GM12878 (cell line): ENCODE measurements at regions not wholly inside any gene's neighbourhood (a gene's known extent, or its start where the extent isn't known, plus 50 kb on each side); places are given as distances from the start of the nearest gene placed in this dataset.
A peak's percentile ranks its signal among the peaks of the same experiment; 100 is the strongest.

Experiments
- ATAC-seq: fragments of 200-7000 bp; cut with Tn5 transposase; 3 replicates; pipeline ENCODE4 v1.9.1; 2020; ENCODE audit warnings: mild to moderate bottlenecking, moderate library complexity
- BruUV-seq: library from RNA; stranded (reverse); fragments of 400-500 nt; replicated peaks from 2 replicates; lab custom pipeline; 2021; lab: Mats Ljungman, UMichigan
- CTCF ChIA-PET: fragments of 300-600 bp; sonication (Branson Sonifier 250); formaldehyde crosslinking; extraction: SDS; loops from one replicate; lab custom pipeline; 2021; ENCODE audit warnings: inconsistent platforms; lab: Yijun Ruan, JAX
- POLR2A ChIA-PET: fragments of 350-600 bp; formaldehyde crosslinking; extraction: SDS; loops from one replicate; lab custom pipeline; 2021; ENCODE audit warnings: inconsistent platforms; lab: Charles Lee
- RAD21 ChIA-PET: fragments of 300-600 bp; sonication (Branson Sonifier 250); formaldehyde crosslinking; loops from one replicate; lab custom pipeline; 2023; ENCODE audit warnings: antibody characterized with exemption; ENCODE audit not compliant: unreplicated experiment; lab: Charles Lee
- SMC1A ChIA-PET: fragments of 300-600 bp; sonication (Branson Sonifier 250); formaldehyde crosslinking; loops from one replicate; lab custom pipeline; 2023; ENCODE audit not compliant: unreplicated experiment, uncharacterized antibody; lab: Charles Lee
- DNase-seq: peaks from one replicate; pipeline ENCODE4 v3.0.0-alpha.2; 2011; ENCODE audit warnings: low read depth, low spot score
- FAIRE-seq: peaks from 3 replicates; lab custom pipeline; 2011; peaks lifted over from hg19 to GRCh38; lab: Jason Lieb, UNC
- H2AFZ ChIP-seq: 2 replicates; pipeline ENCODE4 v1.6.0; 2011; ENCODE audit warnings: low read depth, low read length, control low read depth; ENCODE audit not compliant: control insufficient read depth
- H3K27ac ChIP-seq: 2 replicates; pipeline ENCODE4 v1.5.1; 2011; ENCODE audit warnings: control low read depth; ENCODE audit not compliant: control insufficient read depth, insufficient read depth
- H3K27me3 ChIP-seq, 2 experiments: replicated peaks in 1 of 2; 2 replicates each; pipeline versions ENCODE4 v1.6.0 to v1.6.1; 2011; ENCODE audit warnings: low read length in 1 of 2; ENCODE audit not compliant: control insufficient read depth in 2 of 2, insufficient read depth in 2 of 2
- H3K36me3 ChIP-seq, 2 experiments: 2 replicates each; pipeline ENCODE4 v1.5.1; 2011; ENCODE audit warnings: low read length in 1 of 2; ENCODE audit not compliant: control insufficient read depth in 2 of 2, insufficient read depth in 2 of 2
- H3K4me1 ChIP-seq: 2 replicates; pipeline ENCODE4 v1.6.1; 2011; ENCODE audit warnings: mild to moderate bottlenecking, low read length, moderate library complexity, mixed read lengths; ENCODE audit not compliant: control insufficient read depth, insufficient read depth
- H3K4me2 ChIP-seq: 2 replicates; pipeline ENCODE4 v1.6.0; 2011; ENCODE audit warnings: control low read depth; ENCODE audit not compliant: control insufficient read depth, insufficient read depth
- H3K4me3 ChIP-seq: fragments of 200-600 bp; sonication (generic); 2 replicates; pipeline ENCODE4 v1.5.1; 2016
- H3K79me2 ChIP-seq: 2 replicates; pipeline ENCODE4 v1.6.0; 2011; ENCODE audit warnings: low read length; ENCODE audit not compliant: control insufficient read depth, insufficient read depth
- H3K9ac ChIP-seq: 2 replicates; pipeline ENCODE4 v1.8.0; 2011; ENCODE audit warnings: low read length, control low read depth, mixed read lengths; ENCODE audit not compliant: control insufficient read depth, insufficient read depth
- H3K9me3 ChIP-seq: replicated peaks from 3 replicates; pipeline ENCODE4 v1.5.1; 2011; ENCODE audit warnings: mild to moderate bottlenecking, low read length; ENCODE audit not compliant: control insufficient read depth, insufficient read depth
- H4K20me1 ChIP-seq: 2 replicates; pipeline ENCODE4 v1.6.0; 2011; ENCODE audit not compliant: control insufficient read depth, insufficient read depth
- CEBPZ ChIP-seq: fragments of 150-350 bp; IDR thresholded peaks from 2 replicates; pipeline ENCODE4 v1.6.1; 2016; ENCODE audit warnings: low read depth, low read length
- CHD1 ChIP-seq: IDR thresholded peaks from 2 replicates; pipeline ENCODE4 v1.6.1; 2012; ENCODE audit warnings: low read depth, low read length, improper control_type of control experiment
- HDGF ChIP-seq: fragments of 450-650 bp; IDR thresholded peaks from 2 replicates; pipeline ENCODE4 v1.6.1; 2016; ENCODE audit warnings: antibody characterized with exemption
- IRF5 ChIP-seq: fragments of 450-650 bp; IDR thresholded peaks from 2 replicates; pipeline ENCODE4 v1.6.1; 2017; ENCODE audit warnings: borderline replicate concordance
- MEF2A ChIP-seq: IDR thresholded peaks from 2 replicates; pipeline ENCODE4 v1.6.1; 2011; ENCODE audit warnings: low read depth, mild to moderate bottlenecking, low read length, moderate library complexity; ENCODE audit not compliant: insufficient read depth
- NFIC ChIP-seq: IDR thresholded peaks from 2 replicates; pipeline ENCODE4 v1.6.1; 2012; ENCODE audit warnings: low read depth, mild to moderate bottlenecking, inconsistent platforms, low read length, moderate library complexity
- NR2C1 ChIP-seq: fragments of 450-650 bp; IDR thresholded peaks from 2 replicates; pipeline ENCODE4 v1.6.1; 2017; ENCODE audit warnings: antibody characterized with exemption, mild to moderate bottlenecking, moderate library complexity
- POLR2AphosphoS5 ChIP-seq: IDR thresholded peaks from 2 replicates; pipeline ENCODE4 v1.6.1; 2011; ENCODE audit warnings: mild to moderate bottlenecking, low read length, inconsistent platforms
- RB1 ChIP-seq: fragments of 450-650 bp; formaldehyde crosslinking; IDR thresholded peaks from 2 replicates; pipeline ENCODE4 v1.6.1; 2017; ENCODE audit warnings: mild to moderate bottlenecking, borderline replicate concordance
- RBBP5 ChIP-seq: fragments of 200-600 bp; sonication (generic); conservative IDR thresholded peaks from 2 replicates; pipeline ENCODE4 v1.6.1; 2016
- RELA ChIP-seq: fragments of 450-650 bp; IDR thresholded peaks from 2 replicates; pipeline ENCODE4 v1.8.0; 2014; ENCODE audit warnings: borderline replicate concordance; ENCODE audit not compliant: partially characterized antibody
- RELB ChIP-seq: fragments of 450-650 bp; IDR thresholded peaks from 2 replicates; pipeline ENCODE4 v1.6.1; 2017; ENCODE audit warnings: low read depth, mild to moderate bottlenecking, moderate library complexity
- TBL1XR1 ChIP-seq: IDR thresholded peaks from 2 replicates; pipeline ENCODE4 v1.6.1; 2012; ENCODE audit warnings: low read depth, low read length, improper control_type of control experiment
- YBX1 ChIP-seq: fragments of 450-650 bp; IDR thresholded peaks from 2 replicates; pipeline ENCODE4 v1.6.1; 2016; ENCODE audit warnings: antibody characterized with exemption
- YY1 ChIP-seq: IDR thresholded peaks from 2 replicates; pipeline ENCODE4 v1.6.1; 2011; ENCODE audit warnings: low read depth, mild to moderate bottlenecking, low read length
- ZBED1 ChIP-seq: IDR thresholded peaks from 2 replicates; pipeline ENCODE4 v1.6.1; 2016; ENCODE audit warnings: borderline replicate concordance
- ZNF274 ChIP-seq: IDR thresholded peaks from one replicate; pipeline ENCODE4 v1.8.0; 2011; ENCODE audit not compliant: insufficient read length, insufficient read depth
- in situ Hi-C: fragments of 300-500 bp; cut with MboI; formaldehyde crosslinking; loops from 9 replicates; pipeline ENCODE4 v1.14.3; 2018; ENCODE audit warnings: mixed read lengths
- intact Hi-C: fragments of 100-400 bp; cut with micrococcal nuclease; formaldehyde crosslinking; loops from one replicate; pipeline ENCODE4 v1.14.2; 2022; ENCODE audit not compliant: unreplicated experiment
- TF ChIP-seq, protein P1 (sequence below): fragments of 450-650 bp; IDR thresholded peaks from 2 replicates; pipeline ENCODE4 v1.6.1; 2018; ENCODE audit warnings: borderline replicate concordance, mild to moderate bottlenecking; ENCODE audit not compliant: partially characterized antibody

DNA sequence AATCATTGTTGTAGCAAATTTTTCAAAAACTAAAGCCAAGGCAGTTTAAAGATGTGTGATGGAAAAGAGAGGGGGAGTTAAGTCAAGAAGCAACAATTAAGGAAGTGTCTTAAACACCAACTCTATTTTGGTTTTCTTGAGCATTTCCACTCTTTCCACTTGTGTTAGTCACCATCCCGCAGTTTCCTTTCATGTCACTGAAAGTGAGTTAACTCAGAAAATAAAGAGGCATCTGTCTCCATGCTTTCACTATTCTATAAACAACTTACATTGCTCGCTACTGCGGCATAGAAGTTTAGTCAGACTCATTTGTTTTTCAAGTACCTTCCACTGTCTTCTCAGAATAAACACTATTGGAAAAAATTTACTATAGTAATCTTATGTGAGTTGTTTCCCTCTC is 284.9 kb upstream of the SEMA3D start (continued):
- no peak for TF ChIP-seq TBL1XR1
- TF ChIP-seq NR2C1: no peak
- TF ChIP-seq, protein P1, sequence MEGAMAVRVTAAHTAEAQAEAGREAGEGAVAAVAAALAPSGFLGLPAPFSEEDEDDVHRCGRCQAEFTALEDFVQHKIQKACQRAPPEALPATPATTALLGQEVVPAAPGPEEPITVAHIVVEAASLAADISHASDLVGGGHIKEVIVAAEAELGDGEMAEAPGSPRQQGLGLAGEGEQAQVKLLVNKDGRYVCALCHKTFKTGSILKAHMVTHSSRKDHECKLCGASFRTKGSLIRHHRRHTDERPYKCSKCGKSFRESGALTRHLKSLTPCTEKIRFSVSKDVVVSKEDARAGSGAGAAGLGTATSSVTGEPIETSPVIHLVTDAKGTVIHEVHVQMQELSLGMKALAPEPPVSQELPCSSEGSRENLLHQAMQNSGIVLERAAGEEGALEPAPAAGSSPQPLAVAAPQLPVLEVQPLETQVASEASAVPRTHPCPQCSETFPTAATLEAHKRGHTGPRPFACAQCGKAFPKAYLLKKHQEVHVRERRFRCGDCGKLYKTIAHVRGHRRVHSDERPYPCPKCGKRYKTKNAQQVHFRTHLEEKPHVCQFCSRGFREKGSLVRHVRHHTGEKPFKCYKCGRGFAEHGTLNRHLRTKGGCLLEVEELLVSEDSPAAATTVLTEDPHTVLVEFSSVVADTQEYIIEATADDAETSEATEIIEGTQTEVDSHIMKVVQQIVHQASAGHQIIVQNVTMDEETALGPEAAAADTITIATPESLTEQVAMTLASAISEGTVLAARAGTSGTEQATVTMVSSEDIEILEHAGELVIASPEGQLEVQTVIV: no peak
- 0 out of 2 replicates have a peak, but pooled peaks have one; percentile 42 for TF ChIP-seq NFIC
- TF ChIP-seq POLR2AphosphoS5: no peak
- no peak for TF ChIP-seq HDGF
- no peak for TF ChIP-seq RB1
- no peak for TF ChIP-seq CHD1
- no peak for TF ChIP-seq ZBED1
- no peak for TF ChIP-seq ZNF274
- TF ChIP-seq MEF2A: 0 out of 2 replicates have a peak, but pooled peaks have one; percentile 25
- TF ChIP-seq YY1: no peak
- no peak for TF ChIP-seq YBX1

DNA sequence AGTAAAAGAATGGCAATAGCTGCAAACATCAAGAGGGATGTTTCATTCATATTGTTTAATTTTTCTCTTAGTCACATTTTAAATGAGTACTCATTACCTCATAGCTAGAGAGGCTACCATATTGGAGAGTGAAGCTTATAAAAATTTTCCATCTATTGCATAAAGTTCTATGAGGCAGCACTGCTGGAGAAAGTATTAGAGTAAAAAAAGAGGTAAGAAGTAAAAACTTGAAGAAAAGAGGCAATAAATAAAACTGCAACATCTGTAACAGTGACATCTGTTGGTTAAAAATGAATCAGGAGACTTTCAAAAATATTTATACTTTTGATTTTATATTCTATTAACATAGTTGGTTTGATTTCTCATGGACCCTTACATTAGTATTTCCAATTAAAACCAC is 284.5 kb upstream of the SEMA3D start:
- Histone ChIP-seq H3K27me3 (no peaks in the 10 kb centered on the region), H3K9ac (no peak overlapping the region), H3K27ac (no peak overlapping the region), H4K20me1 (no peaks in the 10 kb centered on the region), H3K4me3 (no peak overlapping the region), H3K79me2 (no peaks in the 10 kb centered on the region), H3K9me3 (no peaks in the 10 kb centered on the region), H3K4me1 (no peaks in the 10 kb centered on the region), H2AFZ (no peak overlapping the region), H3K36me3 (no peaks in the 10 kb centered on the region), H3K4me2 (no peak overlapping the region)
- ChIA-PET CTCF (interaction anchor here (0.6 kb wide), 1 partner anchor 45 kb away, joined by 3 read pairs; no protein-coding TSS in a partner anchor), POLR2A (no interaction called here), RAD21 (no interaction called here), SMC1A (no interaction called here)
- FAIRE-seq (no peak), ATAC-seq (no peak), DNase-seq (no peak)
- intact Hi-C loops: no loop called here
- in situ Hi-C loops: no loop called here
- BruUV-seq: no TSS peak
- TF ChIP-seq RELA: no peak
- TF ChIP-seq RBBP5: no peak
- no peak for TF ChIP-seq CEBPZ
- no peak for TF ChIP-seq RELB
- TF ChIP-seq IRF5: no peak
